Neuronal stem cell (in vitro differentiated cells): ENCODE measurements at regions not wholly inside any gene's neighbourhood (a gene's known extent, or its start where the extent isn't known, plus 50 kb on each side); places are given as distances from the start of the nearest gene placed in this dataset.

Experiments used
- DNase-seq: peaks from one replicate; pipeline ENCODE4 v3.0.0-alpha.2; 2013; ENCODE audit warnings: low spot score
- H2AFZ ChIP-seq: one replicate; pipeline ENCODE4 v1.6.1; 2013; ENCODE audit warnings: mild to moderate bottlenecking, low read length, inconsistent platforms
- H2AK5ac ChIP-seq: 2 replicates; pipeline ENCODE4 v1.6.1; 2013; ENCODE audit warnings: low read depth, mild to moderate bottlenecking, inconsistent platforms, low read length, moderate library complexity, mixed read lengths
- H2BK120ac ChIP-seq: 2 replicates; pipeline ENCODE4 v1.6.1; 2013; ENCODE audit warnings: low read depth, mild to moderate bottlenecking, inconsistent platforms, low read length, moderate library complexity, mixed read lengths
- H2BK12ac ChIP-seq: one replicate; pipeline ENCODE4 v1.6.1; 2013; ENCODE audit warnings: low read length, inconsistent platforms
- H2BK15ac ChIP-seq: 2 replicates; pipeline ENCODE4 v1.6.1; 2013; ENCODE audit warnings: mild to moderate bottlenecking, low read length, inconsistent platforms, mixed read lengths
- H2BK5ac ChIP-seq: one replicate; pipeline ENCODE4 v1.6.1; 2013; ENCODE audit warnings: inconsistent platforms, mild to moderate bottlenecking, low read length, moderate library complexity
- H3K14ac ChIP-seq: one replicate; pipeline ENCODE4 v1.6.1; 2013; ENCODE audit warnings: low read length, inconsistent platforms
- H3K18ac ChIP-seq: 2 replicates; pipeline ENCODE4 v1.6.1; 2013; ENCODE audit warnings: low read length, inconsistent platforms
- H3K23ac ChIP-seq: 2 replicates; pipeline ENCODE4 v1.6.1; 2013; ENCODE audit warnings: low read depth, mild to moderate bottlenecking, mixed read lengths, low read length, inconsistent platforms; ENCODE audit not compliant: poor library complexity
- H3K27ac ChIP-seq: replicated peaks from 3 replicates; pipeline ENCODE4 v1.5.1; 2013; ENCODE audit warnings: low read length, inconsistent platforms
- H3K27me3 ChIP-seq, 3 experiments: 2 replicates each; pipeline ENCODE4 v1.6.1; 2013; ENCODE audit warnings: low read length in 3 of 3, mild to moderate bottlenecking in 2 of 3, inconsistent platforms in 1 of 3, low read depth in 1 of 3, mixed read lengths in 1 of 3, moderate library complexity in 1 of 3; ENCODE audit not compliant: control insufficient read depth in 3 of 3, insufficient read depth in 3 of 3
- H3K36me3 ChIP-seq, 2 donors: replicated peaks in 1 of 2; 2 replicates each; pipeline ENCODE4 v1.6.1; 2013; ENCODE audit warnings: low read length in 2 of 2; ENCODE audit not compliant: control insufficient read depth in 2 of 2, insufficient read depth in 2 of 2
- H3K4ac ChIP-seq: 2 replicates; pipeline ENCODE4 v1.6.1; 2013; ENCODE audit warnings: inconsistent platforms, mild to moderate bottlenecking, low read length, moderate library complexity
- H3K4me1 ChIP-seq, 2 donors: 1 replicate in 1 of 2; 2 replicates in 1 of 2; pipeline ENCODE4 v1.6.1; 2013; ENCODE audit warnings: low read length in 2 of 2, low read depth in 1 of 2; ENCODE audit not compliant: control insufficient read depth in 2 of 2, insufficient read depth in 1 of 2
- H3K4me2 ChIP-seq: one replicate; pipeline ENCODE4 v1.6.1; 2013; ENCODE audit warnings: mild to moderate bottlenecking, low read length, inconsistent platforms; ENCODE audit not compliant: insufficient read depth, poor library complexity, severe bottlenecking
- H3K4me3 ChIP-seq, 2 donors: 2 replicates each; pipeline ENCODE4 v1.5.1; 2013; ENCODE audit warnings: low read length in 2 of 2, mild to moderate bottlenecking in 2 of 2, inconsistent platforms in 1 of 2, moderate library complexity in 1 of 2
- H3K79me1 ChIP-seq: one replicate; pipeline ENCODE4 v1.6.1; 2013; ENCODE audit warnings: low read depth, mild to moderate bottlenecking, inconsistent platforms, low read length, moderate library complexity
- H3K9ac ChIP-seq: one replicate; pipeline ENCODE4 v1.6.1; 2013; ENCODE audit warnings: mild to moderate bottlenecking, low read depth, low read length, inconsistent platforms; ENCODE audit not compliant: poor library complexity
- H3K9me3 ChIP-seq, 2 donors: replicated peaks in 1 of 2; 2 replicates each; pipeline versions ENCODE3 to v1.6.1; 2013; ENCODE audit warnings: low read length in 2 of 2, mild to moderate bottlenecking in 2 of 2, inconsistent platforms in 1 of 2, low read depth in 1 of 2, mixed read lengths in 1 of 2, moderate library complexity in 1 of 2; ENCODE audit not compliant: control insufficient read depth in 2 of 2, insufficient read depth in 1 of 2
- H4K8ac ChIP-seq: one replicate; pipeline ENCODE4 v1.6.1; 2013; ENCODE audit warnings: low read depth, mild to moderate bottlenecking, inconsistent platforms, low read length, moderate library complexity
- H4K91ac ChIP-seq: one replicate; pipeline ENCODE4 v1.6.1; 2013; ENCODE audit warnings: low read length, low read depth, mild to moderate bottlenecking, inconsistent platforms; ENCODE audit not compliant: poor library complexity
- WGBS, 2 donors: extraction: QIAGEN DNeasy Blood & Tissue Kit; methylation state at CpG; one replicate each; pipeline ENCODE4 v1.1.7; 2013; ENCODE audit warnings: missing lambda C conversion rate in 2 of 2, mixed read lengths in 1 of 2; ENCODE audit not compliant: insufficient read length in 2 of 2, insufficient replicate concordance in 1 of 2; ENCODE audit errors: extremely low coverage in 2 of 2; 5-methylcytosine and 5-hydroxymethylcytosine counted together

GRCh38 chr11:13104619-13105236 lies 95.6 kb downstream of the RASSF10 start:
- Histone ChIP-seq H3K14ac (no peak overlapping the region), H4K91ac (peak overlapping the region; percentile 38), H2BK5ac (no peak overlapping the region), H3K27me3 (no peaks in the 10 kb centered on the region), H3K23ac (no peak overlapping the region), H3K9me3 (peaks cover 0 to 3% of the 10 kb centered on the region in 2 donors), H2AK5ac (peak overlapping the region; percentile 72), H3K4me3 (no peak overlapping the region), H3K36me3 (no peaks in the 10 kb centered on the region), H3K4ac (no peak overlapping the region), H2BK120ac (no peak overlapping the region), H3K18ac (peak overlapping the region; percentile 73), H3K4me2 (no peak overlapping the region), H2BK12ac (no peak overlapping the region), H2BK15ac (peak overlapping the region; percentile 22), H3K4me1 (peaks cover 13 to 14% of the 10 kb centered on the region in 2 donors), H2AFZ (no peak overlapping the region), H3K27ac (no peak overlapping the region), H3K79me1 (no peaks in the 10 kb centered on the region), H4K8ac (no peak overlapping the region), H3K9ac (no peak overlapping the region)
- no peak for DNase-seq
- WGBS, 2 donors, result no CpG with 5 or more reads among the region's 5 CpGs

GRCh38 chr11:13105237-13105844 lies 96.2 kb downstream of the RASSF10 start:
- H3K27ac ChIP-seq, result no peak overlapping the region
- no peak overlapping the region for H3K4me3 ChIP-seq
- WGBS, 2 donors, result no CpG with 5 or more reads among the region's 4 CpGs

GRCh38 chr11:13107544-13108044 lies 98.5 kb downstream of the RASSF10 start:
- H3K9me3 ChIP-seq, result peaks cover 0 to 3% of the 10 kb centered on the region in 2 donors
- H3K27me3 ChIP-seq, result no peaks in the 10 kb centered on the region
- WGBS, 2 donors, result no CpG with 5 or more reads among the region's 5 CpGs
- no peak overlapping the region for H2BK12ac ChIP-seq
- H3K23ac ChIP-seq, result no peak overlapping the region
- H3K4ac ChIP-seq, result no peak overlapping the region
- DNase-seq, result no peak
- no peak overlapping the region for H3K14ac ChIP-seq
- no peak overlapping the region for H2AFZ ChIP-seq
- no peak overlapping the region for H3K4me3 ChIP-seq
- H4K91ac ChIP-seq, result no peak overlapping the region
- H3K4me1 ChIP-seq, result peaks cover 8 to 18% of the 10 kb centered on the region in 2 donors
- no peaks in the 10 kb centered on the region for H3K36me3 ChIP-seq
- no peak overlapping the region for H3K27ac ChIP-seq
- H3K18ac ChIP-seq, result no peak overlapping the region
- H3K79me1 ChIP-seq, result no peaks in the 10 kb centered on the region
- H2BK120ac ChIP-seq, result no peak overlapping the region
- H2BK5ac ChIP-seq, result no peak overlapping the region
- H3K4me2 ChIP-seq, result no peak overlapping the region
- no peak overlapping the region for H2BK15ac ChIP-seq
- H4K8ac ChIP-seq, result no peak overlapping the region
- H3K9ac ChIP-seq, result no peak overlapping the region
- H2AK5ac ChIP-seq, result no peak overlapping the region

More at GRCh38 chr11:13105237-13105844, 96.2 kb downstream of the RASSF10 start:
- Histone ChIP-seq H2BK12ac (no peak overlapping the region), H3K9me3 (peaks cover 0 to 3% of the 10 kb centered on the region in 2 donors), H3K4me1 (peaks cover 13 to 14% of the 10 kb centered on the region in 2 donors), H3K9ac (no peak overlapping the region), H3K79me1 (no peaks in the 10 kb centered on the region), H3K18ac (no peak overlapping the region), H4K8ac (no peak overlapping the region), H2AFZ (no peak overlapping the region), H3K14ac (no peak overlapping the region), H3K36me3 (no peaks in the 10 kb centered on the region), H2BK5ac (no peak overlapping the region), H3K23ac (no peak overlapping the region), H3K27me3 (no peaks in the 10 kb centered on the region), H2BK15ac (no peak overlapping the region), H2BK120ac (no peak overlapping the region), H4K91ac (no peak overlapping the region), H2AK5ac (no peak overlapping the region), H3K4ac (no peak overlapping the region), H3K4me2 (no peak overlapping the region)
- DNase-seq, result no peak

GRCh38 chr11:13108416-13108815 lies 99.3 kb downstream of the RASSF10 start:
- DNase-seq, result no peak
- no peak overlapping the region for H3K4me3 ChIP-seq
- no peaks in the 10 kb centered on the region for H3K27me3 ChIP-seq
- H3K9ac ChIP-seq, result no peak overlapping the region
- no peak overlapping the region for H2BK120ac ChIP-seq
- no peak overlapping the region for H2BK5ac ChIP-seq
- H4K8ac ChIP-seq, result no peak overlapping the region
- H3K18ac ChIP-seq, result no peak overlapping the region
- H3K23ac ChIP-seq, result no peak overlapping the region
- no peak overlapping the region for H3K4me2 ChIP-seq
- H3K79me1 ChIP-seq, result no peaks in the 10 kb centered on the region
- H2AFZ ChIP-seq, result no peak overlapping the region
- H2BK15ac ChIP-seq, result no peak overlapping the region
- no peak overlapping the region for H3K4ac ChIP-seq
- H3K14ac ChIP-seq, result no peak overlapping the region
- peaks cover 10 to 15% of the 10 kb centered on the region in 2 donors for H3K4me1 ChIP-seq
- WGBS, 2 donors, result no CpG with 5 or more reads among the region's 2 CpGs
- H3K9me3 ChIP-seq, result peaks cover 0 to 3% of the 10 kb centered on the region in 2 donors
- H2AK5ac ChIP-seq, result no peak overlapping the region
- no peak overlapping the region for H3K27ac ChIP-seq
- no peak overlapping the region for H4K91ac ChIP-seq
- H3K36me3 ChIP-seq, result no peaks in the 10 kb centered on the region
- no peak overlapping the region for H2BK12ac ChIP-seq
